HG03575 (cell line): ENCODE measurements at regions not wholly inside any gene's neighbourhood (a gene's known extent, or its start where the extent isn't known, plus 50 kb on each side); places are given as distances from the start of the nearest gene placed in this dataset.
"Not testable (repeated sequence)": the region's sequence is repeated elsewhere in the genome, so short reads cannot be mapped to it uniquely, and the experiment has no call there.

ENCODE experiments used
- ATAC-seq: cut with Tn5 transposase; IDR thresholded peaks from one replicate; pipeline ENCODE4 v1.9.1; 2021; ENCODE audit not compliant: unreplicated experiment, insufficient number of reproducible peaks, low FRiP score; ENCODE audit errors: extremely low read depth

DNA sequence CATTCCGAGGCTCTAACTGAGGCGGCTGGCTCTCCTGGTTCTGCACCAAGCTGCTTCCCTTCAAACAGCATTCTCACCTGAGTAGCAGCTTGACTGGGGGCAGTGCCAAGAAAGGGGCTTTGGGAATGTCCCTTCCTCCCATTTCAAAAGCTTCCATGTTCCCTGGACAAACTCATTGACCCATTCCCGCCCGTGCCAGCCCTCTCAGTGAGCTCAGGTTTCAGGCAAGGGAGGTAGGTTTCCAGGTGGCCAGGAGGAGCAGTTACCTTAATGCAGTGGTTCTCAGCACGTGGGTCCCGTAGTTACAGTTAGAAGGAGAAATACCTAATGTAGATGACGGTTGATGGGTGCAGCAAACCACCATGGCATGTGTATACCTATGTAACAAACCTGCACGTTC lies 135.2 kb downstream of the ELOVL4 start:
- ATAC-seq, result no peak

DNA sequence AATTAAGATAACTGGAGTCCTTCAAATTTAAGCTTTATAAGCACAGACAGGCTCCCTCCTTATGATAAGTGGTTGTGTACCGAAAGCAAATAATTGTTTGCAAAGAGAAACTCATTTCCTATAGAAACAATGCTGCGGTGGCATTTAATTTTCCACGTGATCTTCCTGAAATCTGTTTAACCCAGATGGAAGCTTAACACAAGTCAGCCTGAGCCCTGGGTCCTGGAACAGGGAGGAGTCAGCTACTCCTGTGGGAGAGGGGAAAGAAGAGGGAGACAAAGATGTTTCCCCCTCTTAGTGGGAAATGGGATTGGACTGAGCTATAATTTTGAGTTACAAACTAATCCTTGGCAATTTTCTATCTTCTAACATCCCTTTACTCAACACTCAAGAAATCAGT lies 136.5 kb downstream of the ELOVL4 start:
- ATAC-seq, result no peak

DNA sequence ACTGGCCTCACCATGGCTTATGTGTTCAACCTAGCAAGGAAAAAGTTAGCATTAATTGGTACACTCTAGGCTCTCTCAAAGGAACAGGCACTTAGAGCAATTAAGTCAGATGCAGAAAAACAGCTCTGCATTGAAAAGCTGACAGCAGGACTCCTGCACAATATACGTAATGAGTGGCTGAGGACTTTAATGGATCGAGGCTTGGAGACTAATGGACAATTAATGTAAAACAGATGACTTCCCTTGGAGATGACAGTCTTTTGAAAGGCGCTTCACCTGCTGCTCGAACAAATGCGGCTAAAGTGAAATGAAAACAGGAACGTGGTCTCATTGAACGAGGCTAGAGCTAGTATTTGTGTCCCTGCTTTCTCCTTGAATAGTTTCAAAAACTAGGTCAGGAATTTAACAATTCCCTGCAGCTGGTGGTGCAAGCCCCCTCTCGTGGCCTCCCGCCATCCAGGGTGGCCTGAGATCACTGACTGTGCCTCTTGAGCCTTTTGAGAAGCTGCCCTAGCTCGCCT lies 137.1 kb downstream of the ELOVL4 start:
- ATAC-seq, result no peak

DNA sequence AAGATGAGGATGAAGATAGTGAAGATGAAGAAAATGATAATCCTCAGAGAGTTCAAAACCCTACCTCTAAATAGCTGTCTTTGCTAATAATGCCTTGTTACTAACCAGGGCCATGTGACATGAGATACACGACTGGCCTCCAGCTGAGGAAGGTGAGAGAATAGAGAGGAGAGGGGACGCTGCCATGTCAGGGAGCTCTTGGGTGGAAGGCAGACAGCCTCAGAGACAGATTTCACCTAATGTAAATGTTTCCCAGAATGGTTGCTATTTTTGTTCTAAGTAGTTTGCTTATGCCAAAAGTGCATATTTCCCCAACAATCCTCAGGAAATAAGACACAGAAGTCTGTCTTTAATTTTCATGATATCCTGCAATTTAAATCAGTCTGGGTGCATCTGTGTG lies 138.4 kb downstream of the ELOVL4 start:
- no peak for ATAC-seq

DNA sequence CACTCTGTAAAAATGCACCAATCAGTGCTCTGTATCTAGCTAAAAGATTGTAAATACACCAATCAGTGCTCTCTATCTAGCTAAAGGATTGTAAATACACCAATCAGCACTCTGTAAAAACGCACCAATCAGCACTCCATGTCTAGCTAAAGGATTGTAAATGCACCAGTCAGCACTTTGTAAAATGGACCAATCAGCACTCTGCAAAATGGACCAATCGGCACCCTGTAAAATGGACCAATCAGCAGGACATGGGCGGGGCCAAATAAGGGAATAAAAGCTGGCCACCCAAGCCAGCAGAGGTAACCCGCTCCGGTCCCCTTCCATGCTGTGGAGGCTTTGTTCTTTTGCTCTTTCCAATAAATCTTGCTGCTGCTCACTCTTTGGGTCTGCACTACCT lies 140.7 kb downstream of the ELOVL4 start:
- ATAC-seq, result not testable (repeated sequence)

DNA sequence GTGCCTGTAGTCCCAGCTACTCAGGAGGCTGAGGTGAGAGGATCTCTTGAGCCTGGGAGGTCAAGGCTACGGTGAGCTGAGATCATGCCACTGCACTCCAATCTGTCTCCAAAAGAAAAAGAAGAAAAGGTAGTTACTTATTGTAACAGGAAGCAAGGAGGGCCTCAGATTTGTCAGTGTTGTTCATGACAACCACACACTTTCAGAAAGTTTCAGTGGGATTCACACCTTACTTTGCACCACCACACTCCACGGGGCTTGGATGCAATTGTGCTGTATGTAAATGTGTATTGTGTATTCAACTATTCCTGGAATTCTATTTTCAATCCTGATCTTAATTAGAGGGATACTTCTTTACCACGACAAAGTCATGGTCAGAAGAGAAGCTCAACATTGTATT lies 142.6 kb downstream of the ELOVL4 start:
- ATAC-seq, result no peak

DNA sequence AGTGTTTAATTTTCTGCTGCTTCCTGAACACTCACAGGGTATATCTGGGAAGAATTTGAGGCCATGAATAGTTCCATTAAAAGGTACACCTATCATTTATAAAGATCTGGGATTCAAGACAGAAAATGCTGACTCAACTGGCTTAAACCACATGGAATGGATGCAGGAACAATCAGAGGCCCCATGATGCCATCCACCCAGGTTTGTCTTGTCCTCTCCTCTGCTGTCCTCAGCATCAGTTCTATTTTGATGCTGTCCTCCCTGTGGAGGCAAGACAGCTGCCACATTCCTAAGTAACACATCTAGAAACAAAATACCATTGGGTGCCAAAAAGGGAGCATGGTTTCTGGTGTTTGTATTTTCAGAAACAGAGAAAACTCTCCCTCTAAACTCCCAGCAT lies 143.4 kb downstream of the ELOVL4 start:
- no peak for ATAC-seq

DNA sequence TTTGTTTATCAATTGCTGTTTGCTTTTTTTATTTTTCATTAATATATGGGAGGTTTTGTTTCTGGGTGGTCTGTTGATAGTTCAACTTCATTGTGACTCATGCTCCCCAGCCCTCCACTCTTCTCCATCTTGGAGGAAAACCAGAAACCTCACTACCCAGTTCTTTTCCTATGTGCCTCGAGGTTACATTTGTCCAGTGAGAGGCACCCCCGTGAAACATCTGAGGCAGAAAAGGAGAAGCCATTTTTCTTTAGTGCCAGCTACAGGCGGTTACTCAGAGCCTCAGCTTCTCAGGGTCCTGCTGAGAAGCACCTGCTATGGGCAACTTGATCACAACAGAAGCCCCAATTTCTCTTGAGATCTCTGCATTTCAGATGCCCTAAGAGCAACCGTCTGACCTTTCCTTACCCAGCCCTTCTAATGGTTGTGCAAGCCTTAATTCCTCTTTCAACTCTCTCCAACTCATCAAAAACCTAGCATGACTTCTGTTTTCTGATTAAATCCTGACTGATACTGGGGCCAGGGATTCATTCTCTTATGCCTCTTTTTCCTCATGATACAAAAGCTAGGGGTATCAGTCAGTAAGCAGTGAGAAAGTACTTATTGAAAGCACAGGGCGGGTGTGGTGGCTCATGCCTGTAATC lies 144.6 kb downstream of the ELOVL4 start:
- no peak for ATAC-seq

DNA sequence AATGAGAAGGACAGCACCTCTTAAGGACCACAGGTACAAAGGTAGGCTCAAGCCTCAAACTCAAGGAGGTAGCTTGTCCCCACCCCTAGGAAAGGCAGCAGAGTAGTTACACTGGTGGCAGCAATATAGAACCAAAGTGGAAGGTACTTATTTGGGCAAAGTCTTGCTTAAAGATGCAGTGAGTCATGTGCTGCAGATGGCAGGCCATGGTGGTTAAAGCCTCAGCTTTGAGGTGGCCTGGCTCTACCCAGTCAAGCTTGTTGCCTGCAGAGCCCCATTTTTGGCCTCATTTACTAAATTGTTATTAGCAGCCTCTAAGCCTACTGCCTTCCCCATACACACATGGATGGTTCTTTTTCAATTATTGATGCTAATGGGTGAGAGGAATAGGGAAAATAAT lies 146.0 kb downstream of the ELOVL4 start:
- ATAC-seq, result no peak

DNA sequence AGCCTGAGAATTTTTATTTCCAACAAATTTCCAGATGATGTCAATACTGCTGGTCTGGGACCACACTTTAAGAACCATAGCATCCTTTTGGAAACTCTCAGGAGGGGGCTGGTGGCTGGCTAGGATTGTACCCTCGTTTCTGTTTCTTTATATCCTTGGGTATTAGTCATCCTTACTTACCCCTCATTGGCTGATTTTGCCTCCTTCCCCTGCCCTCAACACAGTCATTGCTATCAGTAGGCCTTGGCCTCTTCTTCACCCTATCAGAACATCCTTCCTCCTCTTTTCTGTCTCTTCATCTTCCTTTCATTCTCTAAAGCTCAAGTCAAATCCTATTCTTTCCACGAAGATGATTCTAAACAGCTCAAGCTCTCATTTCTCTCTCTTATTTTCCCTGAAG lies 148.5 kb downstream of the ELOVL4 start:
- ATAC-seq, result no peak

DNA sequence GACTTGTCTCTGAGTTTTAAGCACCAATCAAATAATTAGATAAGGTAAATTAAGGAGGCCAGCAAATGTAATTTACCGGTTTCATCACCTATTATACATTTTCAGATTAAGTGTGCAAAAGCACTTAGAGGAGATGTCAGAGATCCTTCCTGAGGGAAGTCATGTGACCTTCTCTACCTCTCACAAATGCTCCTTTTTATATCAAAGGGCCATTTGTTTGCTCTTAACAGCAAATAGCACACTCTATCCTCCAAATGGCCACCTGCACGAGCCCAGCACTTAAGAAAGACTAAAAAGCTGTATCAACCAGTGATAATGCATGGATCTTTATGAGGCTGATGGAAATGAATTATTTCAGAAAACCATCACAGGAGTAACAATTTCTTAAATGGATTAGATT lies 149.4 kb downstream of the ELOVL4 start:
- no peak for ATAC-seq

DNA sequence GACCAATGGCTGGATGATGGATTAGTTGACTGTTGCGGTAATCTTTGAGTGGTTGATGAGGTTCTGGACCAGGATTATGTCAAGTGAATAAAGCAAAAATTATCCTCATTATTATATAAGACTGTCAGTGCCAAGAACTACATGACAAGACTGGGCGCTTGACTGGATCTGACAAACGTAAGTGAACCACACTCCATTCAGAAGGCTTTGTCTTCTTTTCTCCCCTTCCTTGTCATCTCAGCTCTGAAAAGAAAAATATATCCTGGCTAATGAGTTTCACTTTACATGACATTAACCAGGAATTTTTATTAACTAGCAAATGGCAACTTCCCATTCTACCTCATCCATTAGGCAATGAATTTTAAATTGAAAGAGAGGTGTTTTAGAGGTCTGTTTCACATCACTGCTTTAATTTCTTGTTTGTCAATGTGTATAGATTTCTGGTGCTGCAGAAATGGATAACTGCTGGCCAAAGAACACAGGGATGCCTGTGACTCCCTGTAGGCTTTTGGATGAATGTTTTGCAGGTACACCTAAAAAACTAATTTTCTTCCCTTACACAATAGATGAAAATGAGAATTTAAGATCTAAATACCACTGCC lies 150.1 kb downstream of the ELOVL4 start:
- ATAC-seq, result no peak

DNA sequence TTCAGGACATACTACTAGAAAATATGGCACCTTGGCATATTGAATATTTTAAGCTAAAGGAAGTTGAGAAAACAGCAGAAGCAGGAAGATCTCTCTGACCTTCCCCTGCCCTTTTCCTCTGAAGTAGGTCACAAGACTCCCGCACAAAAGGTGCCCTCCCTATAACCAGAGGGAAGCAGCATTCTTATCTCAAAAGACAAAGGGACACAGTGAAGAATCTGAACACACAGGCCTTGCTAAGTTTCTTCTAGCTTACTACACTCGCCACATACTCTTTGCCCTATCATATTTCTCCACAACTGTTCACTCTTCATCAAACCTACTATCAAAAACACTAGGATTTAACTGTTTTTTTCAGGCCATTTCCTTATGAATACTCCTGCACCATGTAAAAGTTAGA lies 151.2 kb downstream of the ELOVL4 start:
- ATAC-seq, result no peak

DNA sequence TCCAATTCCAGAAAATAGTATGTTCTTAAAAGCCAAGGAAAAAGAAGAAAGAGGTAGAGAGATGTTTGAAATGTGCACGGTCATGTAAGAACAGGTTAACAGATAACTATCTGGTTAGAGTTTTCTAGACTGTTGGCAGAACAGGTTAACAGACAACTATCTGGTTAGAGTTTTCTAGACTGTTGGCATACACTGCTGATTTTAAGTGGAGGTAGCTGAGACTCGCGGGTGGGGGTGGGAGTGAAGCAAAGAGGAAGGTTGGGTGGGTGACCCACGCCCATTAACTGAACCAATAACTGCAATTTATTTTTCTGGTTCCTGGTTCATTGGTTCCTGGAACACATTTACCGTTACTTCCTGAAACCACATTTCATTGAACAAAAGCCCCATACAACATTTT lies 157.5 kb downstream of the ELOVL4 start:
- no peak for ATAC-seq

DNA sequence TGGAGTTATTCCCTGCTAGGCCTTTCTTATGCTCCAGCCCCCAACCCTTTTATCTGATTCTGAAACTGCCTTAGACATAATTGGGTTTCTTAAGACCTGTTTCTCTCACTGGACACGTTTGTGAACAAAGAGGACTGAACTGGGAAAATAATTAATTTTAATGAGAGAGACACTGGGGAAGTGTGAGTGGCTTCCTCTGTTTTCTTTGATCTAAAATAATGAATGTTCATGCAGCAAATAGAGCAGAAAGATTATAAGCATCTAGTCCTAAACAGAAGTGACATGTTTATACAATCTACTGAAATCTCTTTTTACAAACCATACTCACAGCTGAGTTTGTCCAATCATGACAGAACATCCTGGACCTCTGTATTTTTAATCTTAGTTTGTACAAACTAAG lies 157.6 kb downstream of the SH3BGRL2 start:
- no peak for ATAC-seq

DNA sequence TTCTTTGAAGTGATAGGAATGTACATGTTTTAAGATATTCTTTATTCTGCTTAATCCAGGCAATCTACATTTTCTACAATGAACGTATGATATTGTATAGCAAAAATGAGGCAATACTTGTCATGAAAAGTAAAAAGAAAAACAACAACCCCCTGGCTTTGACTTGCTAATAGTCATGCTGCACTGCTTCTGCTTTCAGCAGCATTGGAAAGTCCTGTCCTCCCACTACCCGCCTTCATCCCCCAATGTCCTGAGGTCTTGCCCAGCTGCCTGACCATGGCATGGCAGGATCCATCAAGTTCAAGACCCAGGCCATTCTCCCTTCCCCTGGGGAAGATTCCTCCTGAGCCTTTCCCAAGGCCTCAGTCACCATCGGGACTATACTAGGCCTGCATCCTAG lies 156.5 kb downstream of the SH3BGRL2 start:
- ATAC-seq, result no peak

DNA sequence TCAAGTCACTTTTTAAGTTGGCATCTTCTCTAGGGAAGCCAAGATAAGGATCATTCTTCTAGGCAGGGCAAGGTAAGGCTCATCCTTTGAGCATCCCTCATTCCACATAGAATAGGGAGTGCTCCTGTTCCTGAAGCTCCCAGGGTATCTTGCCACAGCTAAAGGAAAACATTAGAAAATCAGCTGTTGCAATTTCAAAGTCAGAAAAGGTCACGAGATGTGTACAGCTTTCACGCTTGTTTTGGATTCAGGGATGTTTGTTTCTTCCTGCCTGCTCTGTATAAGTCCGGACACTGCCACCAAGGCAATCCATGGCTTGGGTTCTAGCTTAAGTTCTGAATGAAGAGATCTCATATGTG lies 153.2 kb downstream of the SH3BGRL2 start:
- no peak for ATAC-seq

DNA sequence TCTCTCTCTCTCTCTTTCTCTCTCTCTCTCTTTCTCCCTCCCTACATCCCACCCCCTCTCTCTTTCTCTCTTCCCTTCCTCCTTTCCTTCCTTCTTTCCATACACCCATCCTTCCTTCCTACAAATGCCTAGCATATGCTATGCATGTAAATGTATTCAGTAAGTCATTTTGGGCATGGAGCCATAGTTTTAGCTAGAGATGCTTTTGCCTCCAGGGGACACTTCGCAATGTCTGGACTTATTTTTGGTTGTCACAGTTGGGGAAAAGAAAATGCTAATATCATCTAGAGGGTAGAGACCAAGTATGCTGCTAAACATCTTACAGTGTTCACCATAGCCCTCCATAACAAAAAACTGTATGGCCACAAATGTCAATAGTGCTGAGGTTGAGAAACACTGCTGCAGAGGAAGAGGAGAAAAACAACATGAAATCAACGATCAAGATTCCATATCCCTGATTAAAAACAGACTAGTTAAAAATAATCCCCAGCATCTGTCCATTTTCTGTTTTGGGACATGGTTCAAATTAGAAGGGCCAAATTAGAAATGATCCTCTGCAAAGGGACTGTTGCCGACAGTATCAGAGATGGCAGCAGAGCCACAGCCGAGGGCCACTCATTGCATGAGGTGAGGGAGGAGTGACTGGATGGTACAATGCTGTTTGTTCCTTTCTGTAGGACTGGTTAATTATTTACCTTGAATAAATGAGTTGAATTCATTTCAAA lies 152.7 kb downstream of the SH3BGRL2 start:
- no peak for ATAC-seq

DNA sequence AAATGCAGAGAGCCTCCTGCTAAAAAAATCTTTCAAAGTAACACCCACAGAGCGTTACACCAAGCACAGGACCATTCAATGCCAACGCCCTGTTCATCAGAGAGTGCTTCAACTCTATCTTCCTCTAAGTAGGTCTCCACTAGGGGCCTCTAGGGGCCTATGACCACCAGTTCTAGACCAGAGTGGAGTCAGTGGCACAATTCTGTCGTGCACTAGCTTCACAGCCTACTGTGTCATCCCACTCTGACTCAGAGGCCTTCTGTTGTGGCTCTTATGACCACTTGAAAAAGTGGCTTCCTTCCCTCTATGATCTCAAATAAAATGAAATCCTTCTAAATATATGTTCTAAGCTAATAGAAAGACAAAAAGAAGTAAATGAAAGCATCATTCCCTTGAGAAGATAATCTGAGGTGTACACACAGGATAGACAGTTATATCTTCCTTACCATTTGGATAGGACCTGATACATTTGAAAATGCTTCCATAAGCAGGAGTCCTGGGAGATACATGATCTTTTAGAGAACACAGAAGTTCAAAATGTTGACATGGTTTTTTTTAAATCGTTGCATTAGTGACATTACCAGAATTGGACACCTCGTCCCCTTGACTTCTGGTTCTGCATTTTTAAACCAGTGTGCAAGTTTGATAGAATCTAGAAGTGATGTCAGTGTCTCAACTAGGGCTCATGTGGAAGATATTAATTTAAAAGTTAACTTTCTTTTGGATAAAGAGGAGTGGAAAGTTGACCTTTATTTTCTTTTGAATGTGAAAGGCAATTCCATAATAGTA lies 151.9 kb downstream of the SH3BGRL2 start:
- ATAC-seq, result no peak

DNA sequence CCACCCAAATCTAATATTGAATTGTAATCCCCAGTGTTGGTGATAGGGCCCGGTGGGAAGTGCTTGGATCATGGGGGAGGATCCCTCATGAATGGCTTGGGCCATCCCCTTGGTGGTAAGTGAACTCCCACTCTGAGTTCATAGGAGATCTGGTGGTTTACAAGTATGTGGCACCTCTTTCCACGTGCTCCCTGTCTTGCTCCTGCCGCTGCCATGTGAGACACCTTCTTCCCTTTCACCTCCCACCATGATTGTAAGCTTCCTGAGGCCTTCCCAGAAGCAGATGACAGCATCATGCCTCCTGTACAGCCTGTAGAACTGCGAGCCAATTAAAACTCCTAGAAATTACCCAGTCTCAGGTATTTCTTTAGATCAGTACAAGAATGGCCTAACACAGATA lies 150.8 kb downstream of the SH3BGRL2 start:
- ATAC-seq, result no peak
